HG02759 (cell line): ENCODE measurements at regions not wholly inside any gene's neighbourhood (a gene's known extent, or its start where the extent isn't known, plus 50 kb on each side); places are given as distances from the start of the nearest gene placed in this dataset.
"Not testable (repeated sequence)": the region's sequence is repeated elsewhere in the genome, so short reads cannot be mapped to it uniquely, and the experiment has no call there.

Experiments
- ATAC-seq: cut with Tn5 transposase; IDR thresholded peaks from one replicate; pipeline ENCODE4 v1.9.1; 2021; ENCODE audit warnings: mild to moderate bottlenecking, moderate library complexity; ENCODE audit not compliant: unreplicated experiment

- ATAC-seq, result no peak
Observed at GRCh38 chr3:132084982-132085381, 50.2 kb upstream of the CPNE4 start.

- ATAC-seq, result no peak
Observed at GRCh38 chr3:132087356-132087755, 52.5 kb upstream of the CPNE4 start.

GRCh38 chr3:132088291-132088690, 53.5 kb upstream of the CPNE4 start:
- ATAC-seq, result no peak

- ATAC-seq, result no peak
Observed at GRCh38 chr3:132090921-132091320, 56.1 kb upstream of the CPNE4 start.

GRCh38 chr3:132116601-132117000, 81.8 kb upstream of the CPNE4 start:
- no peak for ATAC-seq

- no peak for ATAC-seq
Observed at GRCh38 chr3:132117642-132118041, 82.8 kb upstream of the CPNE4 start.

GRCh38 chr3:132119531-132119930, 84.7 kb upstream of the CPNE4 start:
- no peak for ATAC-seq

- ATAC-seq, result no peak
Observed at GRCh38 chr3:132124096-132124495, 89.3 kb upstream of the CPNE4 start.

GRCh38 chr3:132124651-132125284, 90.0 kb upstream of the CPNE4 start:
- no peak for ATAC-seq

- no peak for ATAC-seq
Observed at GRCh38 chr3:132134611-132135010, 99.8 kb upstream of the CPNE4 start.

GRCh38 chr3:132135628-132136333, 101.0 kb upstream of the CPNE4 start:
- no peak for ATAC-seq

- ATAC-seq, result no peak
Observed at GRCh38 chr3:132136334-132136716, 101.5 kb upstream of the CPNE4 start.

- ATAC-seq, result not testable (repeated sequence)
Observed at GRCh38 chr3:132136902-132137301, 102.1 kb upstream of the CPNE4 start.

- ATAC-seq, result no peak
Observed at GRCh38 chr3:132145833-132146232, 111.0 kb upstream of the CPNE4 start.

- ATAC-seq, result no peak
Observed at GRCh38 chr3:132154619-132155018, 119.8 kb upstream of the CPNE4 start.

GRCh38 chr3:132159145-132159544, 124.3 kb upstream of the CPNE4 start:
- no peak for ATAC-seq

GRCh38 chr3:132160198-132160597, 125.4 kb upstream of the CPNE4 start:
- ATAC-seq, result no peak

GRCh38 chr3:132161608-132162007, 126.8 kb upstream of the CPNE4 start:
- ATAC-seq, result no peak

GRCh38 chr3:132164469-132165092, 129.8 kb upstream of the CPNE4 start:
- no peak for ATAC-seq

- no peak for ATAC-seq
Observed at GRCh38 chr3:132167870-132168269, 133.1 kb upstream of the CPNE4 start.

- ATAC-seq, result no peak
Observed at GRCh38 chr3:132174500-132174899, 139.7 kb upstream of the CPNE4 start.

GRCh38 chr3:132180337-132180791, 136.8 kb upstream of the ACP3 start:
- ATAC-seq, result peak; percentile 52
